MM.1S (cell line): ENCODE measurements at regions not wholly inside any gene's neighbourhood (a gene's known extent, or its start where the extent isn't known, plus 50 kb on each side); places are given as distances from the start of the nearest gene placed in this dataset.

Experiments used
- DNase-seq: peaks from one replicate; pipeline ENCODE4 v3.0.0-alpha.2; 2015
- H2AFZ ChIP-seq: fragments of 300-600 bp; sonication (generic); 2 replicates; pipeline ENCODE4 v1.6.0; 2016; ENCODE audit warnings: antibody characterized with exemption, low read length
- H3F3A ChIP-seq: fragments of 300-600 bp; sonication (generic); 2 replicates; pipeline ENCODE4 v1.6.1; 2016; ENCODE audit warnings: mild to moderate bottlenecking, antibody characterized with exemption, low read length, moderate library complexity, mixed read lengths; ENCODE audit not compliant: insufficient read depth
- H3K27ac ChIP-seq: fragments of 300-600 bp; sonication (generic); 2 replicates; pipeline ENCODE4 v1.5.1; 2016; ENCODE audit warnings: mild to moderate bottlenecking, low read length
- H3K27me3 ChIP-seq: fragments of 300-600 bp; sonication (generic); replicated peaks from 2 replicates; pipeline ENCODE4 v1.6.0; 2016; ENCODE audit warnings: low read length; ENCODE audit not compliant: insufficient read depth
- H3K36me3 ChIP-seq: fragments of 300-600 bp; sonication (generic); replicated peaks from 2 replicates; pipeline ENCODE4 v1.6.1; 2016; ENCODE audit warnings: mild to moderate bottlenecking, low read length, mixed read lengths; ENCODE audit not compliant: insufficient read depth
- H3K4me1 ChIP-seq: fragments of 300-600 bp; sonication (generic); 2 replicates; pipeline ENCODE4 v1.6.1; 2016; ENCODE audit warnings: low read length, mixed read lengths
- H3K4me2 ChIP-seq: fragments of 300-600 bp; sonication (generic); 2 replicates; pipeline ENCODE4 v1.6.0; 2016; ENCODE audit warnings: low read depth, low read length
- H3K4me3 ChIP-seq: fragments of 300-600 bp; sonication (generic); 2 replicates; pipeline ENCODE4 v1.5.1; 2016; ENCODE audit warnings: low read length, mixed read lengths
- H3K79me2 ChIP-seq: fragments of 300-600 bp; sonication (generic); 2 replicates; pipeline ENCODE4 v1.6.1; 2016; ENCODE audit warnings: mixed run types, low read length, mixed read lengths
- H3K9ac ChIP-seq: fragments of 300-600 bp; sonication (generic); 2 replicates; pipeline ENCODE4 v1.6.1; 2016; ENCODE audit warnings: low read length, mixed read lengths
- H3K9me2 ChIP-seq: fragments of 300-600 bp; sonication (generic); replicated peaks from 2 replicates; pipeline ENCODE4 v1.6.1; 2016; ENCODE audit warnings: mild to moderate bottlenecking, low read length, mixed read lengths; ENCODE audit not compliant: insufficient read depth
- H3K9me3 ChIP-seq: fragments of 300-600 bp; sonication (generic); replicated peaks from 2 replicates; pipeline ENCODE4 v1.6.1; 2016; ENCODE audit warnings: mild to moderate bottlenecking, low read length, mixed read lengths; ENCODE audit not compliant: insufficient read depth
- H4K20me1 ChIP-seq: fragments of 300-600 bp; sonication (generic); 2 replicates; pipeline ENCODE4 v1.6.1; 2016; ENCODE audit warnings: mild to moderate bottlenecking, low read length, moderate library complexity, mixed read lengths; ENCODE audit not compliant: insufficient read depth
- CTCF ChIP-seq: fragments of 300-600 bp; sonication (generic); IDR thresholded peaks from 2 replicates; pipeline ENCODE4 v1.5.1; 2016; ENCODE audit warnings: antibody characterized with exemption, low read length, mixed read lengths
- EZH2 ChIP-seq: fragments of 300-600 bp; sonication (generic); optimal IDR thresholded peaks from 2 replicates; pipeline ENCODE3; 2017; ENCODE audit warnings: low read depth, mild to moderate bottlenecking, antibody characterized with exemption, low read length, mixed read lengths
- EZH2phosphoT487 ChIP-seq: fragments of 300-600 bp; sonication (generic); IDR thresholded peaks from 2 replicates; pipeline ENCODE4 v1.6.1; 2018; ENCODE audit warnings: antibody characterized with exemption, low read length

GRCh38 chr13:31046711-31047279 lies 114.3 kb downstream of the TEX26 start:
- Histone ChIP-seq H3K36me3 (no peaks in the 10 kb centered on the region), H3K9ac (no peak overlapping the region), H3K4me1 (no peaks in the 10 kb centered on the region), H4K20me1 (no peaks in the 10 kb centered on the region), H3F3A (no peaks in the 10 kb centered on the region), H2AFZ (no peak overlapping the region), H3K9me2 (no peaks in the 10 kb centered on the region), H3K4me3 (no peak overlapping the region), H3K27me3 (peaks cover 13% of the 10 kb centered on the region), H3K27ac (no peak overlapping the region), H3K4me2 (no peak overlapping the region), H3K9me3 (no peaks in the 10 kb centered on the region), H3K79me2 (no peaks in the 10 kb centered on the region)
- TF ChIP-seq CTCF: no peak
- no peak for TF ChIP-seq EZH2
- no peak for TF ChIP-seq EZH2phosphoT487
- no peak for DNase-seq

GRCh38 chr13:31045286-31046081 lies 113.0 kb downstream of the TEX26 start:
- peaks cover 24% of the 10 kb centered on the region for H3K27me3 ChIP-seq
- H3K4me1 ChIP-seq: no peaks in the 10 kb centered on the region
- no peaks in the 10 kb centered on the region for H4K20me1 ChIP-seq
- TF ChIP-seq CTCF (no peak), EZH2phosphoT487 (no peak), EZH2 (no peak)
- no peaks in the 10 kb centered on the region for H3K36me3 ChIP-seq
- no peak overlapping the region for H3K27ac ChIP-seq
- H3K9me3 ChIP-seq: no peaks in the 10 kb centered on the region
- no peak overlapping the region for H3K9ac ChIP-seq
- H3K4me3 ChIP-seq: no peak overlapping the region
- no peak overlapping the region for H3K4me2 ChIP-seq
- H3F3A ChIP-seq: no peaks in the 10 kb centered on the region
- H3K9me2 ChIP-seq: no peaks in the 10 kb centered on the region
- no peak overlapping the region for H2AFZ ChIP-seq
- no peak for DNase-seq
- no peaks in the 10 kb centered on the region for H3K79me2 ChIP-seq

- H3K79me2 ChIP-seq: no peaks in the 10 kb centered on the region
- peak; percentile 73 for TF ChIP-seq CTCF
- no peak for TF ChIP-seq EZH2phosphoT487
- H3K36me3 ChIP-seq: no peaks in the 10 kb centered on the region
- no peak overlapping the region for H3K4me3 ChIP-seq
- H3K9me2 ChIP-seq: no peaks in the 10 kb centered on the region
- peaks cover 32% of the 10 kb centered on the region for H3K27me3 ChIP-seq
- no peaks in the 10 kb centered on the region for H3K9me3 ChIP-seq
- no peaks in the 10 kb centered on the region for H4K20me1 ChIP-seq
- DNase-seq: peak; percentile 58
- H3F3A ChIP-seq: no peaks in the 10 kb centered on the region
- no peak overlapping the region for H2AFZ ChIP-seq
- H3K9ac ChIP-seq: no peak overlapping the region
- no peak overlapping the region for H3K27ac ChIP-seq
- peaks cover 2% of the 10 kb centered on the region for H3K4me1 ChIP-seq
- no peak overlapping the region for H3K4me2 ChIP-seq
These were observed 112.2 kb downstream of the TEX26 start for GRCh38 chr13:31044364-31045285.
